HEK293 (cell line): ENCODE measurements at regions not wholly inside any gene's neighbourhood (a gene's known extent, or its start where the extent isn't known, plus 50 kb on each side); places are given as distances from the start of the nearest gene placed in this dataset.

ENCODE experiments used
- TF ChIP-seq, protein P1 (sequence below): fragments of 450-650 bp; formaldehyde crosslinking; IDR thresholded peaks from 2 replicates; pipeline ENCODE4 v1.5.1; 2016; ENCODE audit warnings: missing biosample characterization, missing genetic modification characterization
- TF ChIP-seq, protein P2 (sequence below): fragments of 450-650 bp; formaldehyde crosslinking; IDR thresholded peaks from 2 replicates; pipeline ENCODE4 v1.5.1; 2016; ENCODE audit warnings: missing biosample characterization, missing genetic modification characterization, borderline replicate concordance

GRCh38 chr13:36530050-36530789 is 97.9 kb downstream of the CCNA1 start:
- TF ChIP-seq, protein P1, sequence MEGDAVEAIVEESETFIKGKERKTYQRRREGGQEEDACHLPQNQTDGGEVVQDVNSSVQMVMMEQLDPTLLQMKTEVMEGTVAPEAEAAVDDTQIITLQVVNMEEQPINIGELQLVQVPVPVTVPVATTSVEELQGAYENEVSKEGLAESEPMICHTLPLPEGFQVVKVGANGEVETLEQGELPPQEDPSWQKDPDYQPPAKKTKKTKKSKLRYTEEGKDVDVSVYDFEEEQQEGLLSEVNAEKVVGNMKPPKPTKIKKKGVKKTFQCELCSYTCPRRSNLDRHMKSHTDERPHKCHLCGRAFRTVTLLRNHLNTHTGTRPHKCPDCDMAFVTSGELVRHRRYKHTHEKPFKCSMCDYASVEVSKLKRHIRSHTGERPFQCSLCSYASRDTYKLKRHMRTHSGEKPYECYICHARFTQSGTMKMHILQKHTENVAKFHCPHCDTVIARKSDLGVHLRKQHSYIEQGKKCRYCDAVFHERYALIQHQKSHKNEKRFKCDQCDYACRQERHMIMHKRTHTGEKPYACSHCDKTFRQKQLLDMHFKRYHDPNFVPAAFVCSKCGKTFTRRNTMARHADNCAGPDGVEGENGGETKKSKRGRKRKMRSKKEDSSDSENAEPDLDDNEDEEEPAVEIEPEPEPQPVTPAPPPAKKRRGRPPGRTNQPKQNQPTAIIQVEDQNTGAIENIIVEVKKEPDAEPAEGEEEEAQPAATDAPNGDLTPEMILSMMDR (tag by site-specific recombination): no peak
- TF ChIP-seq, protein P2, sequence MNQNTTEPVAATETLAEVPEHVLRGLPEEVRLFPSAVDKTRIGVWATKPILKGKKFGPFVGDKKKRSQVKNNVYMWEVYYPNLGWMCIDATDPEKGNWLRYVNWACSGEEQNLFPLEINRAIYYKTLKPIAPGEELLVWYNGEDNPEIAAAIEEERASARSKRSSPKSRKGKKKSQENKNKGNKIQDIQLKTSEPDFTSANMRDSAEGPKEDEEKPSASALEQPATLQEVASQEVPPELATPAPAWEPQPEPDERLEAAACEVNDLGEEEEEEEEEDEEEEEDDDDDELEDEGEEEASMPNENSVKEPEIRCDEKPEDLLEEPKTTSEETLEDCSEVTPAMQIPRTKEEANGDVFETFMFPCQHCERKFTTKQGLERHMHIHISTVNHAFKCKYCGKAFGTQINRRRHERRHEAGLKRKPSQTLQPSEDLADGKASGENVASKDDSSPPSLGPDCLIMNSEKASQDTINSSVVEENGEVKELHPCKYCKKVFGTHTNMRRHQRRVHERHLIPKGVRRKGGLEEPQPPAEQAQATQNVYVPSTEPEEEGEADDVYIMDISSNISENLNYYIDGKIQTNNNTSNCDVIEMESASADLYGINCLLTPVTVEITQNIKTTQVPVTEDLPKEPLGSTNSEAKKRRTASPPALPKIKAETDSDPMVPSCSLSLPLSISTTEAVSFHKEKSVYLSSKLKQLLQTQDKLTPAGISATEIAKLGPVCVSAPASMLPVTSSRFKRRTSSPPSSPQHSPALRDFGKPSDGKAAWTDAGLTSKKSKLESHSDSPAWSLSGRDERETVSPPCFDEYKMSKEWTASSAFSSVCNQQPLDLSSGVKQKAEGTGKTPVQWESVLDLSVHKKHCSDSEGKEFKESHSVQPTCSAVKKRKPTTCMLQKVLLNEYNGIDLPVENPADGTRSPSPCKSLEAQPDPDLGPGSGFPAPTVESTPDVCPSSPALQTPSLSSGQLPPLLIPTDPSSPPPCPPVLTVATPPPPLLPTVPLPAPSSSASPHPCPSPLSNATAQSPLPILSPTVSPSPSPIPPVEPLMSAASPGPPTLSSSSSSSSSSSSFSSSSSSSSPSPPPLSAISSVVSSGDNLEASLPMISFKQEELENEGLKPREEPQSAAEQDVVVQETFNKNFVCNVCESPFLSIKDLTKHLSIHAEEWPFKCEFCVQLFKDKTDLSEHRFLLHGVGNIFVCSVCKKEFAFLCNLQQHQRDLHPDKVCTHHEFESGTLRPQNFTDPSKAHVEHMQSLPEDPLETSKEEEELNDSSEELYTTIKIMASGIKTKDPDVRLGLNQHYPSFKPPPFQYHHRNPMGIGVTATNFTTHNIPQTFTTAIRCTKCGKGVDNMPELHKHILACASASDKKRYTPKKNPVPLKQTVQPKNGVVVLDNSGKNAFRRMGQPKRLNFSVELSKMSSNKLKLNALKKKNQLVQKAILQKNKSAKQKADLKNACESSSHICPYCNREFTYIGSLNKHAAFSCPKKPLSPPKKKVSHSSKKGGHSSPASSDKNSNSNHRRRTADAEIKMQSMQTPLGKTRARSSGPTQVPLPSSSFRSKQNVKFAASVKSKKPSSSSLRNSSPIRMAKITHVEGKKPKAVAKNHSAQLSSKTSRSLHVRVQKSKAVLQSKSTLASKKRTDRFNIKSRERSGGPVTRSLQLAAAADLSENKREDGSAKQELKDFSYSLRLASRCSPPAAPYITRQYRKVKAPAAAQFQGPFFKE (tag by site-specific recombination): no peak
